GM11168 (cell line): ENCODE measurements at regions not wholly inside any gene's neighbourhood (a gene's known extent, or its start where the extent isn't known, plus 50 kb on each side); places are given as distances from the start of the nearest gene placed in this dataset.

Experiments used
- in situ Hi-C: fragments of 300-500 bp; cut with MboI; formaldehyde crosslinking; loops from one replicate; pipeline ENCODE4 v1.12.0; 2022; ENCODE audit warnings: low sequenced_read_pairs; ENCODE audit not compliant: unreplicated experiment

DNA sequence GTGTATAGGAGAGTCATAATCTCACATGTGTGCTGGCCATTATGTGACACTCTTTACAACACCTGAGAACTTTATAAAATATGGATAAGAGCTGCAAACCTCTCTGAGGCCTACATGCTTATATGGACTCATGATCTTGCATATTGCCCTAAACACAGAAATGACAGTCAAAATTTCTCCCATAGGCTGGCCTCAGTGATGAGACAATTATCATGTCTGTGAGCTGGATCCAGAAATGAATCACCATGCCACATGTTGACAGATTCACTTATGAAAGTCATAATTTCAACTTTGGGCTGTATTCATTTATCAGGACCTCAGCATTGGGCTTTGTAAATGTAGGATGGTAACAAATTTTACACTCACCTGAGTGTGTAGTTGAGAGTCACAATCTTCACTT, 948.8 kb upstream of the TSPY4 start:
- in situ Hi-C loops: no loop called here

DNA sequence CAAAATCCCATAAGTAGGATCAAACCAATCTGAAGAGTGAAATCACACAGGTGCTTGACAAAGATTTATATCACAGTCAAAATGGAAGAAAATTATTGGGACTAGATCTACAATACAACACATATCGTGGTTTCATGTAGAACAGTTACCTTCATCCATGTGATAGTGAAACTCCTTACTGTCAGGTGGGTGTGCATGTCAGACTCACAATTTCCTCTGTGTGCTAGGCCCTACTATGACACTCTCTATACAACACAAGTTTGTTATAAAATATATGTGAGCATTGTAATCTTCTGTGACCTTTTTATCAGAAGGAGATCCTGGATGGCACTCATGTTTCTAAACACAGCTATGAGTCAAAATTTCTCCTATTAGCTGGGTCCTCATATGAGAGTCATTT, 947.0 kb upstream of the TSPY4 start:
- in situ Hi-C loops: no loop called here

- in situ Hi-C loops: no loop called here
Measured at GRCh38 chrY:8393246-8393645, 944.0 kb upstream of the TSPY4 start.

DNA sequence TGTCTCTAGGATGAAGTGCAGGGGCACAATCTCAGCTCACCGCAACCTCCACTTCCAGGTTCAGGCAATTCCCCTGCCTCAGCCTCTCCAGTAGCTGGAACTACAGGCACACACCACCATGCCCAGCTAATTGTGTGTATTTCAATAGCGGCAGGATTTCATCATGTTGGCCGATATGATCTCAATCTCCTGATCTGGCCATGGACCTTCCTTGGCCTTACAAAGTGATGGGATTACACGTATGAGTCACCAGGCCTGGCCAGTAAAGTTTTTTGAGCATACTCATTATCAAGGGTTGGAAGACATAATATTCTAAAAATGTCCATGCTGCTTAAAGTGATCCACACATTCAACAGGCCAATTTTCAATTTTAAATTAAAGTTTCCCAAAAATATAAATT, 914.4 kb upstream of the TSPY4 start:
- in situ Hi-C loops: no loop called here

DNA sequence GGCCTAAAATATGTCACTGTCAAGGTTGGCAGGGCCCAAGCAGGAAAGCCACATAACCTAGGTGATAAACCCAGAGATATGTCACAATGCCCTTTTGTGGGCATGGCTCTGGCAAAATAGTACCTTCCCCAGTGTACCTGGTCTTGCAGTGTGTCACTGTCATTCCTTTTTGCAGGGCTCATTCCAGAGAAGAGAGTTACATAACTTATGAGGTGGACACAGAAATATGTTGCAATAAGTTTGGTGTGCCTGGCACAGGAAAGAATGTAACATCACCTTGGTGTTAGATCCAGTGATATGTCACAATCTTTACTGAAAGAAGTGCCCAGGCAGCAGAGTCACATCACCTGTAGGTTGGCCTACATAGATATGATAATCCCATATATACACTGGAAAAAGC, 910.8 kb upstream of the TSPY4 start:
- in situ Hi-C loops: no loop called here

GRCh38 chrY:8437510-8437909, 899.8 kb upstream of the TSPY4 start:
- in situ Hi-C loops: no loop called here

GRCh38 chrY:8442097-8442496, 895.2 kb upstream of the TSPY4 start:
- in situ Hi-C loops: loop anchor here (10.0 kb wide), 1 partner anchor 413 kb away; no protein-coding TSS in a partner anchor

- in situ Hi-C loops: no loop called here
Measured at GRCh38 chrY:8452963-8453362, 884.3 kb upstream of the TSPY4 start.

DNA sequence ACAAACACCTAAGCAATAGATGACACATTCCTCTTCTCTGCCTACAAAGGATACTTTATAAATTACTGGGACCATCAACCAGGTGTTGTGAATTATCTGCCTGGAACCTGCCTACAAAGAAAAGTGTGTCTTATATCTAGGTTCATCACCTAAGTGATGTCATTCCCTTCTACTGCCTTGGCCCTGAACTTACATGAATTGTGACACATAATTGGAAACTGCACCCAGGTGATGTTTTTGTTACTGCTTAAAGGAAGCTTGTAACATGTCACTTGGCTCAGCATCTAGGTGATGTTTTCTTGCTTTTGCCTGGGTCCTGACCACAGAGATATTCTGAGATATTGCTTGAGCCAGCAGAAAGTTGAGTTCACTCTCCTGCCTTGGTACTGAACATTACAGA, 870.5 kb upstream of the TSPY4 start:
- in situ Hi-C loops: no loop called here

- in situ Hi-C loops: no loop called here
Measured at GRCh38 chrY:8470249-8470648, 867.0 kb upstream of the TSPY4 start.

DNA sequence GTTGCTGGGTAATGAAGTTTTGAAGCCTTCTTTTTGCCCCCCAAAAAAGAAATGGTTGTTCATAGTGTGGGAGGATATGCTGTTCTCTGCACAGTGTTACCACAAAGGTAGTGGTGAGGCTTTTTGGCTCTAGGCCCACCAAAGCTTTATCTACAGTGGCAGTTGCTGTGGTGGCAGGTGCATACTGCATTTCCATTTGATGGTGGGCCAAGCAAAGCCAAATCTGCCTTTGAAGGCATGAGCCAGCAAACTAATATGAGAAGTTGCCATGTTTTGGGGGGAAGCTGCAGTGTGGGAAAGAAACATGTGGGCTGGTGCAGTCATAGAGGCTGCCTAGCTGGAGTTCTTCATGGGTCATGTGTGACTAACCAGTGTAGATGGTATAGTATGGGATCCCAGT, 858.1 kb upstream of the TSPY4 start:
- in situ Hi-C loops: no loop called here

DNA sequence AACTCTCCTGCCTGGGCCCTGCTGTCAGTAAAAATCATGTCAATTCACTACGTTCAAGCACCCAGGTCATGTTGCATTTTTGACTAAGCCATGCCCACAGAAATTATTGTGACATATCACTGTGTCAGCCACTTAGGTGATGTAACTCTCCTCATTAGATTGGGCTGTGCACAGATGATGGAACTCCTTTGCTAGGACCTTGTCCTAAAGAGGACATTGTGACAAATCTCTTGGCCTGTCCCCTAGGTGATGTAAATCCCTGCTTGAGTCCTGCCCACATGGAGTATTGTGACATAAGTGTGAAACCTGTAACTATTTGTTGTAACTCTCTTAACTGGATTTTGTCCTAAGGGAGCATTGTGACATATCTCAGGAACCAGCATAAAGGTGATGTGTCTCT, 848.3 kb upstream of the TSPY4 start:
- in situ Hi-C loops: no loop called here

DNA sequence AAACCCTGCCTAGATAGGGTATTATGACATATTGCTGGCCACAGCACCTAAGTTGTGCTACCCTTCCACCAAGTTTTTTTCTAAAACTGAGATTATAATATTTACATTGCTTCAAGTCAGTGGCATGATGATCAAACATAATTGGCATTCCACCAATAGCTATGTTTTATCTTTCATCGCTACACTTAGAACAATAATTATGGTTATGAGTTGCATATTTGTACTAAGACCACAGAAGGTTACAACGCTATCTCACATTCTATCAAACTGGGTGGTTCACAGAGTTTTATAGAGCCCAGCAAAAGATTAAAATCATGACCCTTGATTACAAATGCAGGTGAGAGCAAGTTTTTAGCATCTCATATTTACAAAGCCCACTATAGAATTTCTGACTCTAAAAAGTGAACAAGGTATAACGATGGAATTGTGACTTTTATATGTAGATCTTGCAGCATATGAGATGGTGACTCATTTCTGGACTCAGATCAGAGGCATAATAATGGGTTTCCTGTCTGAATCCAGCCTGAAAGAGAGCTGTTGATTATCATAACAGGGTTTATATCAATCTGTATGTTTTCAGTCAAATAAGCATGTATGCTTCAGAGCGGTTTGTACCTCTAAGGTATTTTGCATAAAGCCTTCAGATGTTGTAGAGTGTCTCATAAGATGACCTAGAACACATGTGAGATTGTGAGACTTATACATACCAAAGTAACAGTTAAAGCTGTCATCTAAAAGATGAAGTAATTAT, 847.2 kb upstream of the TSPY4 start:
- in situ Hi-C loops: no loop called here

DNA sequence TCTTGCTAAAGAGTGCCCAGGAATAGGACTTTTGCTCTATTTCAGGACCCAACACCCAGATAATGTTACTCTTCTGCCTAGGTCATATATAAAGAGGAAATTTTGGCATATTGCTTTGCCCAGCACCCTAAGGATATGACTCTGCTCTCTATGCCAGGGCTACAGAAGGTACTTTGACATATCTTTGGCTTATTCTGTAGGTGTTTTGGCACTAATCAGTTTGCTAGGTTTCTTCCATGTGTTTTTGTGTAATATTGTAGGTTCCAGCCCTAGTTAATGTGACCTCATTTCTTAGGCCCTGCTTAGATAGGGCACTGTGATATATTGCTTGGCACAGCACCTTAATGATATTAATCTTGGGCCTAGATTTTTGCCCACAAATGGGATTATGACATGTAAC, 842.9 kb upstream of the TSPY4 start:
- in situ Hi-C loops: no loop called here

GRCh38 chrY:8495243-8495642, 842.0 kb upstream of the TSPY4 start:
- in situ Hi-C loops: no loop called here

- in situ Hi-C loops: no loop called here
Measured at GRCh38 chrY:8500888-8501287, 836.4 kb upstream of the TSPY4 start.

- in situ Hi-C loops: no loop called here
Measured at GRCh38 chrY:8533468-8533867, 803.8 kb upstream of the TSPY4 start.

DNA sequence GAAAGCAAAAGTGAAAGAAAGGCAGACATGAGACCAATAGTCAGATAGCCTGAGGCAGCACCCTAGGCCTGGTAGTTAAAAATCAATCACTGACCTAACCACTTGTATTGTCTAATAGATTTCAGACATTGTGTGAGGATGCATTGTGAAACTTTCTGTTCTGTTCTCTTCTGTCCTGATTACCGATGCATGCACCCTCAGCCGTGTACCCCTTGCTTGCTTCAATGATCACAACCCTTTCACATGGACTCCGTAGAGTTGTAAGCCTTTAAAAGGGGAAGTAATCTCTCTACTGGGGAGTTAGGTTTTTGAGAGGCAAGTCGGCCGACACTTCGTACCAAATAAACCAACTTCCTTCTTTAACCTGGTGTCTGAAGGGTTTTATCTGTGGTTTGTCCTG, 801.6 kb upstream of the TSPY4 start:
- in situ Hi-C loops: no loop called here

DNA sequence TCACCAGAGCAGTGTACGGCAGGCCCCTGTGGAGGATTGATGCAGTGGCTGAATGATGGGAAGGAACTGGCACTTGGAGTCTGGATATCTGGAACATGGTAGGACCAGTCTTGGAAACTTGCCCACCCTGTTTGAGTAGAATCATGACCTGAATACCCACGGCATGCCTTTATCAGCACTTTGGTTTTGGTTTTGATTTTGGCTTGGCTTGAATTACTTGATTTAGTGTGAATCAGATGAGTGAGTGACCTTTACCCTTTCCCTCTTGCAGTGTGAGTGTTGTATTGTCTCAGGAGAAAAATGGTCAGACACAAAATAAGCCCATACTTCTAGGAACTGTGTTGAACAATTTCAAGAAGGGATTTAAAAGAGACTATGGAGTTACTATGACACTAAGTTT, 801.0 kb upstream of the TSPY4 start:
- in situ Hi-C loops: no loop called here

- in situ Hi-C loops: no loop called here
Measured at GRCh38 chrY:8541306-8541705, 796.0 kb upstream of the TSPY4 start.

GRCh38 chrY:8544715-8545114, 792.5 kb upstream of the TSPY4 start:
- in situ Hi-C loops: no loop called here

DNA sequence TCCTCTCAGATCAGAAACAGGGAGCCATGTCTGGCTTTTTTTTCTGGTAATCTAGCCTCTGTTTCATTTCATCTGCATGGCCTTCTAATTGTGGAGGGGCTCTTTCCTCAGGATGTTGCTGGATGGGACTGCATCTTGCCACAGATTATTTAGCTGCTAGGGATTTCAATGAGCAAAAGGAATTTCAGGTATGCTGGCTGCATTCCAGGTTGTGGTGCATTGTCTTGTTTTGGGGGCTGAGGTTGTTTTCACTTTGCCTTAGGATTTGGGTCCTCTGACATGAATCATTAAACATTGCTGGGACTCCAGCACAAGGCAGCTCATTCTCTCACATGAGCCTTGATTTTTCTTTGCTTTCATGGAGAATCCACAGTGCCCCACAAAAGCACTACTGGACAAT, 789.3 kb upstream of the TSPY4 start:
- in situ Hi-C loops: no loop called here

GRCh38 chrY:8551323-8551722, 785.9 kb upstream of the TSPY4 start:
- in situ Hi-C loops: no loop called here
